HepG2 (cell line): ENCODE measurements at regions not wholly inside any gene's neighbourhood (a gene's known extent, or its start where the extent isn't known, plus 50 kb on each side); places are given as distances from the start of the nearest gene placed in this dataset.

Experiments
- ATAC-seq: fragments of 200-7000 bp; cut with Tn5 transposase; 3 replicates; pipeline ENCODE4 v1.9.1; 2020; ENCODE audit warnings: mild to moderate bottlenecking, moderate library complexity
- BruUV-seq: library from RNA; stranded (reverse); fragments of 400-500 nt; replicated peaks from 2 replicates; lab custom pipeline; 2021; lab: Mats Ljungman, UMichigan
- CTCF ChIA-PET: fragments of 300-600 bp; formaldehyde crosslinking; extraction: SDS; loops from one replicate; lab custom pipeline; 2021; ENCODE audit warnings: low total read pairs, inconsistent platforms, low intra/inter-chr PET ratio; lab: Yijun Ruan, JAX
- POLR2A ChIA-PET: fragments of 350-600 bp; sonication (Branson Sonifier 250); formaldehyde crosslinking; loops from one replicate; lab custom pipeline; 2020; ENCODE audit warnings: antibody characterized with exemption, inconsistent platforms; lab: Yijun Ruan, JAX
- DNase-seq: peaks from one replicate; pipeline ENCODE4 v3.0.0-alpha.2; 2015; ENCODE audit warnings: low spot score
- FAIRE-seq: peaks from 3 replicates; lab custom pipeline; 2011; peaks lifted over from hg19 to GRCh38; lab: Jason Lieb, UNC
- H2AFZ ChIP-seq: one replicate; pipeline ENCODE4 v1.6.1; 2011; ENCODE audit warnings: low read length, inconsistent platforms
- H3K27ac ChIP-seq: fragments of 300-600 bp; 3 replicates; pipeline ENCODE4 v1.8.0; 2011; ENCODE audit warnings: mixed run types, mild to moderate bottlenecking, mixed read lengths, low read length, inconsistent platforms; ENCODE audit not compliant: insufficient read depth; ENCODE audit errors: extremely low read length
- H3K27me3 ChIP-seq, 2 experiments: fragments of 200-600 bp in 1 of 2; 2 replicates in 1 of 2; 3 replicates in 1 of 2; pipeline versions ENCODE4 v1.6.0 to v1.8.0; 2011; ENCODE audit warnings: low read length in 2 of 2, mild to moderate bottlenecking in 2 of 2, moderate library complexity in 2 of 2, inconsistent platforms in 1 of 2; ENCODE audit not compliant: insufficient read depth in 2 of 2, control insufficient read depth in 1 of 2
- H3K36me3 ChIP-seq, 2 experiments: fragments of 200-600 bp in 1 of 2; replicated peaks in 1 of 2; 2 replicates in 1 of 2; 3 replicates in 1 of 2; pipeline versions ENCODE4 v1.5.1 to v1.8.0; 2011; ENCODE audit warnings: low read length in 2 of 2, inconsistent platforms in 1 of 2; ENCODE audit not compliant: insufficient read depth in 2 of 2, control insufficient read depth in 1 of 2
- H3K4me1 ChIP-seq: 2 replicates; pipeline ENCODE4 v1.5.1; 2012; ENCODE audit warnings: low read length, inconsistent platforms; ENCODE audit not compliant: insufficient read depth
- H3K4me2 ChIP-seq: 2 replicates; pipeline ENCODE4 v1.6.0; 2011; ENCODE audit warnings: low read depth, low read length, inconsistent platforms
- H3K4me3 ChIP-seq, 3 experiments: fragments of 200-600 bp in 1 of 3; sonication (generic), shearing (Covaris generic) in 1 of 3; replicated peaks in 1 of 3; 2 replicates each; pipeline ENCODE4 v1.5.1; 2011 to 2016; ENCODE audit warnings: low read length in 3 of 3, inconsistent platforms in 2 of 3, low read depth in 2 of 3, mild to moderate bottlenecking in 2 of 3, control low read depth in 1 of 3, mixed read lengths in 1 of 3; ENCODE audit not compliant: insufficient read depth in 1 of 3
- H3K79me2 ChIP-seq: one replicate; pipeline ENCODE4 v1.6.1; 2011; ENCODE audit warnings: low read length, inconsistent platforms; ENCODE audit not compliant: insufficient read depth
- H3K9ac ChIP-seq: 2 replicates; pipeline ENCODE4 v1.6.0; 2011; ENCODE audit warnings: mild to moderate bottlenecking, low read depth, low read length, inconsistent platforms; ENCODE audit not compliant: insufficient read depth
- H3K9me3 ChIP-seq: 2 replicates; pipeline ENCODE4 v1.5.1; 2012; ENCODE audit warnings: mild to moderate bottlenecking, low read length
- H4K20me1 ChIP-seq: 2 replicates; pipeline ENCODE4 v1.6.0; 2011; ENCODE audit warnings: inconsistent platforms, mild to moderate bottlenecking, low read length, moderate library complexity; ENCODE audit not compliant: insufficient read depth
- MBD4 ChIP-seq: IDR thresholded peaks from 2 replicates; pipeline ENCODE4 v1.6.1; 2012; ENCODE audit warnings: low read length, inconsistent platforms, borderline replicate concordance
- SMAD1 ChIP-seq: sonication (generic); formaldehyde crosslinking; IDR thresholded peaks from 2 replicates; pipeline ENCODE4 v1.4.0; 2020; ENCODE audit warnings: missing genetic modification reagents, low read depth, mild to moderate bottlenecking, borderline replicate concordance
- THAP11 ChIP-seq: IDR thresholded peaks from 2 replicates; pipeline ENCODE4 v1.6.1; 2016; ENCODE audit warnings: missing biosample characterization, missing genetic modification reagents
- ZFP41 ChIP-seq: sonication (generic); formaldehyde crosslinking; IDR thresholded peaks from 2 replicates; pipeline ENCODE4 v1.4.0; 2020; ENCODE audit warnings: mild to moderate bottlenecking, missing genetic modification reagents, borderline replicate concordance
- ZFP91 ChIP-seq: sonication (generic); formaldehyde crosslinking; IDR thresholded peaks from 2 replicates; pipeline ENCODE4 v1.9.0; 2022; ENCODE audit warnings: missing genetic modification reagents, mild to moderate bottlenecking, borderline replicate concordance
- WGBS: methylation state at CpG from one replicate; pipeline ENCODE4 v1.1.6; 2017; ENCODE audit warnings: low lambda C conversion rate; 5-methylcytosine and 5-hydroxymethylcytosine counted together
- in situ Hi-C: cut with HindIII; loops from 2 replicates; pipeline ENCODE4 v1.10.0; 2017; ENCODE audit warnings: low pct_unique_long_range_greater_than_20kb; ENCODE audit not compliant: extremely low pct_ligation_motif_present
- intact Hi-C: fragments of 100-400 bp; cut with micrococcal nuclease; formaldehyde crosslinking; loops from one replicate; pipeline ENCODE4 v1.10.0; 2022; ENCODE audit not compliant: unreplicated experiment
- TF ChIP-seq, protein P1 (sequence below): IDR thresholded peaks from 2 replicates; pipeline ENCODE4 v1.6.1; 2016
- TF ChIP-seq, protein P2 (sequence below): sonication (generic); formaldehyde crosslinking; IDR thresholded peaks from 2 replicates; pipeline ENCODE4 v1.4.0; 2020; ENCODE audit warnings: missing genetic modification reagents

DNA sequence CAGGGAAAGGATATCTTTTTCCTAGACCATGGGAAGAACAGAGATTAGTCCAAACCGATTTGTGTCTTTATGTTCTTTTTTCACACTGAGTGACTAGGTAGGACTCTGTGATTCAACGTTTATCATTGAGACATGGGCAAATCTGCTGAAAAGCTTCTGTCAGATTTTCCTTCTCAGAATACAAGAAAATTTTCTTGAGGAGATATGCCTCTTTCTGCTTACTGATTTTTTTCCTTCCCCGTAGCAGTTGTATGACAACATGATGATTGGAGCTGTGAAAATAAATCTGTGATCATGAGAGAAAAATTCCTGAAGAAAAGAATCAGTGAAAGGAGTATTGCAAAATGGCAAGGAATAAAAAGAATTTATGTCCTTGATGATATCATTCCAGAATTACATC is 130.6 kb upstream of the FAT4 start:
- no peak overlapping the region for H3K9ac ChIP-seq
- no peak overlapping the region for H3K27ac ChIP-seq
- intact Hi-C loops (no loop called here), in situ Hi-C loops (no loop called here)
- ATAC-seq = no peak
- WGBS = 0% methylated on average over 3 of the region's 3 CpGs
- no TSS peak for BruUV-seq
- no peaks in the 10 kb centered on the region for H4K20me1 ChIP-seq
- H2AFZ ChIP-seq = no peak overlapping the region
- TF ChIP-seq, protein P1, sequence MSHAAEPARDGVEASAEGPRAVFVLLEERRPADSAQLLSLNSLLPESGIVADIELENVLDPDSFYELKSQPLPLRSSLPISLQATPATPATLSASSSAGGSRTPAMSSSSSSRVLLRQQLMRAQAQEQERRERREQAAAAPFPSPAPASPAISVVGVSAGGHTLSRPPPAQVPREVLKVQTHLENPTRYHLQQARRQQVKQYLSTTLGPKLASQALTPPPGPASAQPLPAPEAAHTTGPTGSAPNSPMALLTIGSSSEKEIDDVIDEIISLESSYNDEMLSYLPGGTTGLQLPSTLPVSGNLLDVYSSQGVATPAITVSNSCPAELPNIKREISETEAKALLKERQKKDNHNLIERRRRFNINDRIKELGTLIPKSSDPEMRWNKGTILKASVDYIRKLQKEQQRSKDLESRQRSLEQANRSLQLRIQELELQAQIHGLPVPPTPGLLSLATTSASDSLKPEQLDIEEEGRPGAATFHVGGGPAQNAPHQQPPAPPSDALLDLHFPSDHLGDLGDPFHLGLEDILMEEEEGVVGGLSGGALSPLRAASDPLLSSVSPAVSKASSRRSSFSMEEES = no peak
- no peak for TF ChIP-seq ZFP41 (CRISPR knock-in tag)
- no peak for TF ChIP-seq ZFP91 (CRISPR knock-in tag)
- TF ChIP-seq, protein P2, sequence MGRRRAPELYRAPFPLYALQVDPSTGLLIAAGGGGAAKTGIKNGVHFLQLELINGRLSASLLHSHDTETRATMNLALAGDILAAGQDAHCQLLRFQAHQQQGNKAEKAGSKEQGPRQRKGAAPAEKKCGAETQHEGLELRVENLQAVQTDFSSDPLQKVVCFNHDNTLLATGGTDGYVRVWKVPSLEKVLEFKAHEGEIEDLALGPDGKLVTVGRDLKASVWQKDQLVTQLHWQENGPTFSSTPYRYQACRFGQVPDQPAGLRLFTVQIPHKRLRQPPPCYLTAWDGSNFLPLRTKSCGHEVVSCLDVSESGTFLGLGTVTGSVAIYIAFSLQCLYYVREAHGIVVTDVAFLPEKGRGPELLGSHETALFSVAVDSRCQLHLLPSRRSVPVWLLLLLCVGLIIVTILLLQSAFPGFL (CRISPR knock-in tag) = no peak
- TF ChIP-seq THAP11 (CRISPR knock-in tag) = no peak
- no peak for TF ChIP-seq MBD4
- TF ChIP-seq SMAD1 = no peak
- H3K79me2 ChIP-seq = no peaks in the 10 kb centered on the region
- no peaks in the 10 kb centered on the region for H3K4me1 ChIP-seq
- CTCF ChIA-PET = no interaction called here
- no peak for FAIRE-seq
- no peaks in the 10 kb centered on the region for H3K9me3 ChIP-seq
- H3K4me3 ChIP-seq = no peak overlapping the region
- no peak for DNase-seq
- no peaks in the 10 kb centered on the region for H3K27me3 ChIP-seq
- H3K4me2 ChIP-seq = no peak overlapping the region
- H3K36me3 ChIP-seq = no peaks in the 10 kb centered on the region
- POLR2A ChIA-PET = no interaction called here
